ENCODE measurements at regions not wholly inside any gene's neighbourhood (a gene's known extent, or its start where the extent isn't known, plus 50 kb on each side); places are given as distances from the start of the nearest gene placed in this dataset.

DNA sequence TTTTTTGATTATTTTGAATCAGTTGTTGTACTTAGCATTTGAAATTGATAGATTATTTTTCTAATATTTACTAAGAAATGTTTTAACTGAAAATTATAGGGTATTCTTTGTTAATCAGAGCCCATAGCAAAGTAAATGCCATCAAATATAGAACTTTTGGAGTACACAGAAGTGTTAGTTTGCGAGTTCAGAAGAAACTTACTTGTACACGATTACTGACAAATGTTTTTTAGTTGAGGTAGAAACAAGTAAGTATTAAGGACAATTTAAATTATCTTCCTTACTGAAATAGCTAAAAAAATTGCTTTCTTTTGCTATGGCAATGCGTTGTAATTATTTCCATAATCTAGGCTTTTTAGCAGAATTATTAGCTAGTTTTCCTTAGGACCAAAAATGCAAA is 692.2 kb downstream of the USP25 start:
- DNase-seq (ENCODE audit: insufficient read length) (no peak), FAIRE-seq (no peak)
- TF ChIP-seq TAF1 (IDR thresholded peaks at IDR 0.05; ENCODE audit: borderline replicate concordance, low read depth, low read length) (no peak), POLR2A (IDR thresholded peaks at IDR 0.05; ENCODE audit: low read depth, low read length) (no peak), POLR2AphosphoS5 (IDR thresholded peaks at IDR 0.05; ENCODE audit: low read depth, low read length) (no peak)

DNA sequence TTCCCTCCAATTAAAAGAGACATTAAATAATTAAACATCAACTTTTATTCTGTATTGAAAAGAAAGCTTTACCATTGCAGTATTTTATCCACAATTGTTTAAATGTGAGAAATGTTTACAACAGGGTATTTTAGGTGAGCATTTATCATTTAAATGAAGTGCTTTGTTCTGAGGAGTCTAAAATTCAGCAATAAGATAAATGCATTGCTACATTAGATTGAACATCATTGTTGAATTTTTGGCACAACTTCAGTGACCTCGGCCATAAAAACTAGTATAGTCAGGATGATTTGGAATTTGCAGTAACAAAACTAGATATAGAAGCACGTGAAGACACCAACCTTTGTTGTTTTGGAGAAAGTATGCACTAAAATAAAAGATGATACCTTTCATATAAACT is 692.9 kb downstream of the USP25 start:
- DNase-seq (ENCODE audit: insufficient read length) (no peak), FAIRE-seq (no peak)
- TF ChIP-seq TAF1 (IDR thresholded peaks at IDR 0.05; ENCODE audit: borderline replicate concordance, low read depth, low read length) (no peak), POLR2AphosphoS5 (IDR thresholded peaks at IDR 0.05; ENCODE audit: low read depth, low read length) (no peak), POLR2A (IDR thresholded peaks at IDR 0.05; ENCODE audit: low read depth, low read length) (no peak)

DNA sequence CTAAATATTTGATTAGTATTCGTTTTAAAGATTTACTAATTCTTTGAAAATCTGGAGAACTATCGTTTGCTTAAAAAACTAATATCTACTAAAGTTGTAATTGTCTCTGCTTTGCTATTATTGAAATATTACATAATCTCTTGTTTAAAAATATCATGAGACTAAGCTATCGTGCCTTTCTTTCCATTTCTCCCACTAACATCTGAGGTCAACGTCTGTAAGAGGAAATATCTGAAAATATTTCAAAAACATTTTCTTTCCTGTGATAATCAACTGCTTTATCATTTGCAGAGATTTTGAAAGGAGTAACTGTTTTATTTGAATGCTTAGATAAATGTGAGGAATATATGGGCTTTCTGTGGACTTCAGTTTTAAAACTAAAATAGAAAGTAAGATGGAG is 694.1 kb downstream of the USP25 start:
- TF ChIP-seq POLR2A (IDR thresholded peaks at IDR 0.05; ENCODE audit: low read depth, low read length) (no peak), TAF1 (IDR thresholded peaks at IDR 0.05; ENCODE audit: borderline replicate concordance, low read depth, low read length) (no peak), POLR2AphosphoS5 (IDR thresholded peaks at IDR 0.05; ENCODE audit: low read depth, low read length) (no peak)
- no peak for DNase-seq (ENCODE audit: insufficient read length)
- no peak for FAIRE-seq

DNA sequence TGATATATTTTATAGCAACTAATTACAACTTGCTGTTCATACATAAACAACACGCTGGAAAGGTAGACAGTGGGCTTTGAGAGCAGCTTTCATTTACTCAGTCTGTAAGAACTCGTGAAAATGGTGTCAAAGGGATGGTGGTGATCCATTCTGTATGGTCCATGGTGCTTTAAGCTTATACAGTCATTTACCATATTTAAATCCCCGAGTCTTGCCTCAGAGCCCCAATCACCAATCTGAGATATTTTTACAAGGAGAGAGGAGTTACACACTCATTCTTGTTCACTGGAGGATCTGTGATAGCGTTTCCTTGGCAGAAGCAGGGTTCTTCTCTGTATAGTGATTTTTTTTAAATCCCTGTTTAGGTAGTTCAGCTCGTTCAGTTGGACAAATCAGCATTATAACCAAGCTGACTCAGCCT is 694.6 kb downstream of the USP25 start:
- TF ChIP-seq POLR2A (IDR thresholded peaks at IDR 0.05; ENCODE audit: low read depth, low read length) (no peak), TAF1 (IDR thresholded peaks at IDR 0.05; ENCODE audit: borderline replicate concordance, low read depth, low read length) (no peak), POLR2AphosphoS5 (IDR thresholded peaks at IDR 0.05; ENCODE audit: low read depth, low read length) (no peak)
- DNase-seq (ENCODE audit: insufficient read length) = no peak
- no peak for FAIRE-seq

DNA sequence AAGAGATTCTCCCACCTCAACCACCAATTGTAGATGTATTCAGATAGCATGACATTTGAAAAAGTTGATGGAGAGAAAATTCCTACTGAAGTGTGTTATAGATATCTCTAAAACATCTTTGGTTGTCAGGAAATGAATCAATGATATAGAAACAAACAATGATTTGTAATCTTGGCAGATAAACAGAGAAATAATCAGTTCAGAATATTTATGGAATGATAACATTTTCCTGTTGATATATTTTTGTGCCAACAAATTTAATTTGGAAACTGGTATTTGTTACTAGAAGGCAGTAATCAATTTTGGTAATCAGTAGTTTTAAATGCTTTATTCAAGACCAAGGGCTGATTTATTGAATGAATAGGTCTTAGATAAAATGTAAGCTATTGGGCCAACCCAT is 695.6 kb downstream of the USP25 start:
- TF ChIP-seq POLR2A (IDR thresholded peaks at IDR 0.05; ENCODE audit: low read depth, low read length) (no peak), TAF1 (IDR thresholded peaks at IDR 0.05; ENCODE audit: borderline replicate concordance, low read depth, low read length) (no peak), POLR2AphosphoS5 (IDR thresholded peaks at IDR 0.05; ENCODE audit: low read depth, low read length) (no peak)
- DNase-seq (ENCODE audit: insufficient read length) (no peak), FAIRE-seq (no peak)

DNA sequence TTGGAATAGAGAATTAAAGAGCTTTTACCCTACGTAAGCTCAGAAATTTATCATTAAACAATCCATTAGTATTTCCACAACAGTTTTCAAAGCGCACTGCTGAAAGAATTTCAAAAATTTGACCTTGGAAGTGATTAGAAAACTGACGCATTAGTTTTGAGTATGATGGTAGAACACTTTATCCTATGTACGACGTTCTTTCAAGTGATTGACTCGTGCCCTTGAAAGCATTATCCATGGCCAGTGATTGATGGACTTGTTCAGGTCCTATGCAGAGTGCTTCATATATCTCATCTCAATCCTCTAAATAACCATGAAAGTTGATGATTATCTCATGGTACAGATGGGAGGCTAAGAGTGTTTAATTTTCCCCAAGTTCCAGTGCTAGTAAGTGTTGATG is 697.2 kb downstream of the USP25 start:
- FAIRE-seq = no peak
- TF ChIP-seq TAF1 (IDR thresholded peaks at IDR 0.05; ENCODE audit: borderline replicate concordance, low read depth, low read length) (no peak), POLR2A (IDR thresholded peaks at IDR 0.05; ENCODE audit: low read depth, low read length) (no peak), POLR2AphosphoS5 (IDR thresholded peaks at IDR 0.05; ENCODE audit: low read depth, low read length) (no peak)
- no peak for DNase-seq (ENCODE audit: insufficient read length)

DNA sequence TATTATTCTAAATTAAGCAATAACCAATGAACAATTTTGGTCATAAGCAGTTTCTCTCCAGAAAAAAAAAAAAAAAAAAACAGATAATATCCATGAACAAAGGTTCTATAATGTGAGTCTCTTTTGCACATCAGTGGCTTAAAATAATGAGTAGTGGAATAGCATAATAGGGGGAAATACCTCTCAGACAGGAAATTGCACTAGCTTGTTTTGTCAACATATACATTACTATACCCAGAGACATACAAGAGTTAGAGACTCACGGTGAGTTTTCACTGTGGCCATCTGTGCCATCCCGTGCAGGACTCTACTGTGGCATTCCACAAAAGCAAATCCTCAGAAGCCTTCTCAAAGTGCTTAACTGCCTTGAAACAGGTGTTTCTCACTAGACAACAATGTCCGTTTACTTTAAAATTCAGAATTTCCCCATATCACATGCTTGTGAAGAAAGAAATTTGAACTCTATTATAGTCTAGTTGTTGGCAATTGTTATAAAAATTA is 697.9 kb downstream of the USP25 start:
- FAIRE-seq = no peak
- TF ChIP-seq POLR2A (IDR thresholded peaks at IDR 0.05; ENCODE audit: low read depth, low read length) (no peak), POLR2AphosphoS5 (IDR thresholded peaks at IDR 0.05; ENCODE audit: low read depth, low read length) (no peak), TAF1 (IDR thresholded peaks at IDR 0.05; ENCODE audit: borderline replicate concordance, low read depth, low read length) (no peak)
- no peak for DNase-seq (ENCODE audit: insufficient read length)

DNA sequence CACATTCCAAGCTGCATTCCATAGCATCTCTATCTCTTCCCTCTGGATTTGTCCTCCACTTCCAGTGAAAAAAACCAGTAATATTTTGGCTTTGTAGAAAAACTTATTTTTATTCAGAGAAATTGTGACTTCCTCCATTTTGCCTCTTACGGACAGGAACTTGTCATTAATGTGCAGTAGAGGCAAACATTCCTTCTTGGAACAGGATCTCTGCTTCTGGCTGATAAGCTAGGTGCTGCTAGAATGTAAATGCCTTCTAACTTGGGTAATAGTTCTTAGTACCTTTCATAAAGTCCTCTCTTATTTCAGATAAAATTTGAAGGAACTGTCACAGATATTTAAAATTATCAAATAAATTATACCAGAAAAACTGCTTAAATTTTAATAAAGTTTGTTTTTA is 707.8 kb downstream of the USP25 start:
- FAIRE-seq (no peak), DNase-seq (ENCODE audit: insufficient read length) (no peak)
- no peak for TF ChIP-seq POLR2A (IDR thresholded peaks at IDR 0.05; ENCODE audit: low read depth, low read length)
- no peak for TF ChIP-seq POLR2AphosphoS5 (IDR thresholded peaks at IDR 0.05; ENCODE audit: low read depth, low read length)
- TF ChIP-seq TAF1 (IDR thresholded peaks at IDR 0.05; ENCODE audit: borderline replicate concordance, low read depth, low read length) = no peak

DNA sequence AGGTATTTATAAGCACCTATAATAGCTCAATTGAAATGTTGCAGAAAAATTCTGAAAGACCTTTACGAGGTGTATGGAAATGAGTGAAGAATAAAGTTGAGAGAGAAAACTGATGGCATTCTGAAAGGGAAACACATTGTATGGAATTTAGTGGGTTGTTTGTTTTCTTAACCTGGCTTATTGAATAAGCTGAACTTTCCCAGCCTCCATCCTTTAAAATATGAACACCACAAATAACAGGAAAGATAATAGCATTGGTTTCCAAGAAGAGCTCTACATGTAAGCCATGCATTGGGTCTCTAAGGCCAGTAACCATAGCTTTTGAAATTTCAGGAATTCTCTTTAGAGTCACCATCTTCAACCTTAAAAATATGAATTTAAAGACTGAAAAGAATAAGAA is 709.0 kb downstream of the USP25 start:
- no peak for FAIRE-seq
- no peak for DNase-seq (ENCODE audit: insufficient read length)
- no peak for TF ChIP-seq TAF1 (IDR thresholded peaks at IDR 0.05; ENCODE audit: borderline replicate concordance, low read depth, low read length)
- TF ChIP-seq POLR2AphosphoS5 (IDR thresholded peaks at IDR 0.05; ENCODE audit: low read depth, low read length) = no peak
- TF ChIP-seq POLR2A (IDR thresholded peaks at IDR 0.05; ENCODE audit: low read depth, low read length) = no peak

DNA sequence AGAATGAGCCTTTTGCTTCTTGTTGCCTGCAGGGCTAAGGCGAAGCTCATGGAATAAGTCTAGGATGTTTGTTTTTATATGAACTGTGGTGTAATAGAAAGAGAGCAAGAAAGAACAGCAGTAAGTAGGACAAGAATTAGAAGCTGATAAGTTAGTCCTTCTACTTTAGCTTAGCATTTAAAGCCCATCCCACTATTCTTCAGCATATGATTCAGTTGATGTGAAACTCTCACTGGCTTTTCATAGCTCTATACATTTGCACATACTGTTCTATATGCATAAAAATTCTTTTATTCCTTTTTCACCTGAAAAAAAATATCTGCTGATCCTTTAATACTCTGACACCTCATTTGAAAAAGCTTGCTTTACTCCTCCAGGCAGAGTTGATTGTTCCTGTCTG is 712.0 kb downstream of the USP25 start:
- DNase-seq (ENCODE audit: insufficient read length) (no peak), FAIRE-seq (no peak)
- TF ChIP-seq TAF1 (IDR thresholded peaks at IDR 0.05; ENCODE audit: borderline replicate concordance, low read depth, low read length) = no peak
- no peak for TF ChIP-seq POLR2AphosphoS5 (IDR thresholded peaks at IDR 0.05; ENCODE audit: low read depth, low read length)
- no peak for TF ChIP-seq POLR2A (IDR thresholded peaks at IDR 0.05; ENCODE audit: low read depth, low read length)

DNA sequence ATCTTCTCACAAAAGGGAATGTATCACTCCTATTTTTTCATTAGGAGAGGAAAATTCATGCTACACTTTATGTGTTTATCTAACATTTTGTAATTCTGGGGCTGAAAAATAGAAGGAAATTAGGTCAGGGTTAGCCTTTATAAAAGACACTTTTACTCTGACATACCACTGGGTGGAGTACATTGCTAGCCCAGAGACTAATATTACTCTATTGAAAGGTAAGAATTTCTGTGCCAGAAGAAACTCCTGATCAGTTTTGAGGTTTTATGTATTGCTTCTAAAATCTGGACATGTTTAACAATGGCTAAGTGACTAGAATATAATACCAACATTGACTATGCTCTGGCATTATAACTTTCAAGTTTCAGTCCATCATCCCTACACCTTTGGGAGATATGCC is 724.6 kb downstream of the USP25 start:
- no peak for DNase-seq (ENCODE audit: insufficient read length)
- TF ChIP-seq POLR2AphosphoS5 (IDR thresholded peaks at IDR 0.05; ENCODE audit: low read depth, low read length) (no peak), POLR2A (IDR thresholded peaks at IDR 0.05; ENCODE audit: low read depth, low read length) (no peak), TAF1 (IDR thresholded peaks at IDR 0.05; ENCODE audit: borderline replicate concordance, low read depth, low read length) (no peak)
- FAIRE-seq = no peak

DNA sequence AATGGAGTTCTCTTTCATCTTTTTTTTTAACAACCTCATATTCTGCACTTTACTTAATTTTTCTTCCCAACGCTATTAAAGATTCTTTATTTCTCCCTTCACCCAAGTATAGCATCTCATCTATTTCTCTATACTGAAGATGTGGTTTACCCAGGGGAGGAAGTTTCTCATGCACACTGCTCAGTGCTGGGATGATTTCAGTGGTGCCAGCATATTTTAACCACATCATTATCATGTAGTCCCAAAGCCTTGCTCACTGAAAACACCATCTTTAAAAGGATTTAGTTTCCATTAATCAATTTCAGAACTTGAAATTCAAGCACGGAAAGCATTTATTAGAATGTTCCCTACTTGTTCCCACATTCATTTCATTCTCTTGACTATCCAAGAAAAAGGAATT is 725.7 kb downstream of the USP25 start:
- no peak for TF ChIP-seq TAF1 (IDR thresholded peaks at IDR 0.05; ENCODE audit: borderline replicate concordance, low read depth, low read length)
- no peak for TF ChIP-seq POLR2A (IDR thresholded peaks at IDR 0.05; ENCODE audit: low read depth, low read length)
- no peak for TF ChIP-seq POLR2AphosphoS5 (IDR thresholded peaks at IDR 0.05; ENCODE audit: low read depth, low read length)
- no peak for DNase-seq (ENCODE audit: insufficient read length)
- FAIRE-seq = no peak

DNA sequence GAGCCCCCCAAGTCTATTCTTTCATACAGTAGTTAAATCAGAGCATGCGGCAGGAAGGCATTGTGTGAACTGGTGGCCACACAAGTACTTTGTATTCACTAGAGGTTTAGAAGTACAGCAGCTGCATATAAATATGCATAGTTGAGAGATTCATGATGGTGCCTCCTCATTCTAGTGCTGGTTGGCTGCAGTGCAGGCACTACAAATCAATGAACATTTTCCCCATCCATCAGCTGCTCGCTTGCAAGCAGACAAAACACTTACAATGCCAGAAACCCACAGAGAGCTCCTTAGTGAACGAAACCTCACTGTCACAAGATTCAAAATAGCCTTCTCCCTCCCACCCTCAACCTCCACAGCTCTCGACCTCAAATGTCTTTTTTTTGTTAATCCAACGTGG is 726.2 kb downstream of the USP25 start:
- DNase-seq (ENCODE audit: insufficient read length) = no peak
- FAIRE-seq = no peak
- TF ChIP-seq POLR2AphosphoS5 (IDR thresholded peaks at IDR 0.05; ENCODE audit: low read depth, low read length) (no peak), POLR2A (IDR thresholded peaks at IDR 0.05; ENCODE audit: low read depth, low read length) (no peak), TAF1 (IDR thresholded peaks at IDR 0.05; ENCODE audit: borderline replicate concordance, low read depth, low read length) (no peak)

Data from GM12892 (cell line).